NCI-H2107 treated with DMSO at 0.1 percent for 48 hours (cell line): ENCODE measurements at regions not wholly inside any gene's neighbourhood (a gene's known extent, or its start where the extent isn't known, plus 50 kb on each side); places are given as distances from the start of the nearest gene placed in this dataset.

Source experiments
- DNase-seq: peaks from one replicate; lab custom pipeline; 2025; ENCODE audit not compliant: unreplicated experiment; lab: John Stamatoyannopoulos, UW

DNA sequence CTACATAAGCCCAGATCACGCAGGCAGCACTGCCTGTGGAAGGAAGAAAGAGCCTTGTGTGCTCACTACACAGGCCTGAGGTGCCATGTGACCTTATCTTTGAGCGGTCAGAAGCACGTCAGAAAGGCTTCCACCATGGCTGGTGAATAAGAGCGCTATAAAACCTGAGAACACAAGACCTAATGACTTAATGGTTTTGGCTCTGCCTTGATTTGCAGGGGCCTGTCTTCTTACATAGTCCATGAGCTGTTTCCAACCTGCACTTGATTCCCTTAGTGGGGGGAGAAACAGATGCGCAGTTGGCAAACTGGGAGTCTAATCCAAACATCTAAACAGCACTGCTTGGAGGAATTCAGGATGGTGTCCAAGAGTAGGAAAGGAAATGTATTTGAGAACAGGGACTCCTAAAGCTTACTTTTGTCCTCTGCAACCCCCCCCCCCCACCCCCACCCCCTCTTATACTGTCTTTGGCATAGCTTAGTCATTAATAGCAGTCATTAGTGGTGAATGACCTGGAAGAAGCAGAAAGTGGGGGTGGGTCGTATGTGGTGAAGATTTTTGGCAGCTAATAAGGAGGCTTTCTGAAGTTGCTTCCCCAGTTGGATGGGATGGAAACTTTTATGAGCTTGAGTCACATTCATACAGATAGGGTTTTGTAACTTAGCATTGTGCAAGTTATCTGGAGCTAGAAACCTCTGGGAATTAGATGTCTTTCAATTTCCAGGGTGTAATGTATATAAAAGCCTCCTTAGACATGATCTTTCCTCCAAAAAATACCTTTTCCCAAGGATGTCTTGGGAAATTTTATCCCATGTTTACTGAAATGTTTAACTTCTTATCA lies 454.1 kb downstream of the MEIS1 start:
- DNase-seq: no peak

- DNase-seq: no peak
Measured at GRCh38 chr2:66889632-66889882, 454.6 kb downstream of the MEIS1 start.

DNA sequence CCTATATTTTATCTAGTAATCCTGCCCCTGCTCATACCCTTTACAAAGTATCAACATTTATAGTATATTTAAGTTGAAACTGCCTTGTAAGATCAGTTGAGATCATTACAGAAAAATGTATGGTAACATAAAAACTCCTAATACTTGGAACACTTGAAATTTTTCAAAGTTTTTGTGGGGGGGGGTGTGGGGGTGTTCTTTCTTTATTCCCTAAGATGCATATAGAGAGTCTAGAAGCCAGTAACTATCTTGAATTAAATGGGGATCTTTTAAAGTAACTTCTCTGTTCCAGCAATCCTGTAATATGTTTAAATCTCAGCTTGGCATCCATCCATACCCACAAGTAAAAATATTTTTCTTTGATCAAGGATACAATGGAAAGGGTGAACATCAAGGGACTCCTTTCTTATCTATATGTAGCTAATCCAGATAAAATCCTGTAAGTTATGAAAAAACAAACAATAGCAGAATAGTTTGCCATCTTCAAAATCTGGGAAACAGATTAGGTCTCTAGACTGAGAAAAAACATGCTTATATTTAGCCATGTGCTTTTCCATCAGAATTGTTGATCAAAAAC lies 455.3 kb downstream of the MEIS1 start:
- DNase-seq: no peak

DNA sequence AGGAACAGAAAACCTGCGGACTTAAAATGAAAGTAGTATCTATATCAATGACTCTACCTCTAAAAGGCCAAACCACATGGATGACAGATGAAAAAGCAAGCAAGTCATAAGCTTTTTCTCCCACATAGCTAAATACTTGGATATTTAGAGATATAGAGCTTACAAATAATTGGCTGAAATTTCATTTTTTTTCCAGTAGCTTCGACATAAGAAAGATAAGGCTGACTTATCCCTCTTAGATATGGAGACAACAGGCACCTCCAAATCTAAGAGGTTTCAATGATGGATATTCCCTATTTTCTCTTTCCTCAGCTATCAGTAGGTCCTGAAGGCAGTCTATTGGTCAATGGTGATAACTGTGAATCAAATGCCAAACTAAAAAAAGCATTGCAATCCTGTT lies 460.3 kb downstream of the MEIS1 start:
- DNase-seq: no peak

DNA sequence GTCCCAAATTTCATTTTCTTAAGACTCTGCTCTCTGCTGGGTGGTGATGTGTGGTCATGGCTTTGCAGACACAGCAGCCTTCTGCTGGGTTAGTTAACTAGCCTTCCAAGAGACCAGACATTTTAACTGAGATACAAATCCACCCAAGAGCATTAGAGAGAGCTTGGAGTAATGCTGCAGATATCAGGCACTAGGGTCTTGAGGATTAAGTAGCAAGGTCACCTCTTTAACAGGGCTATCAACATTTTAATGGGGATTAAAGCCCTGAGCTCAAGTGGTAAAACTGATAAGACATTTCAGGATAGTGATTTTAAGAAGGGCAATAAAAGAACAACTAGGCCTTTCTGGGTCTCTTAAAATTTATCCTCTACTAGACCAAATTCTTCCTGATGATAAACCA lies 461.2 kb downstream of the MEIS1 start:
- no peak for DNase-seq

- DNase-seq: no peak
Measured at GRCh38 chr2:66897181-66897580, 462.3 kb downstream of the MEIS1 start.

DNA sequence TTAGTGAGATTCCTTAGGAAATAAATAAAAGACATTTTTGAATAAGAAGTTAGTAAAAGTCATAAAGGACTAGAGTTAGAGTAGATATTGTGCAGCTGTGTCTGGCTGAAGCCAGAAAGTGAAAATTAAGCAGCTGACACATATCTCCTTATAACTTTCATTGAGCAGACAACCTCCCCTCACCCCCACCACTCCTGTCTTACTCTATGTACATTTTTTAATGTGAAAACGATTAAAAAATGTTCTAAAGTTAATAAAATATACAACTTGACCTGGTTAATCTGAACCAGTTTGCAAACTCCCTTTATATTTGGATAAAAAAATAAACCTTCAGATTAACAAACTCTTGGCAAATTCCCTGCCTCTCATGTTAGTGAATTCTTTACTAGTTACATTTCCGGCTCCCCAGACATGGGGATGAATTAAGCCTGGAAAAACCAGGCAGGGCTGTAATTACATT lies 462.8 kb downstream of the MEIS1 start:
- no peak for DNase-seq

DNA sequence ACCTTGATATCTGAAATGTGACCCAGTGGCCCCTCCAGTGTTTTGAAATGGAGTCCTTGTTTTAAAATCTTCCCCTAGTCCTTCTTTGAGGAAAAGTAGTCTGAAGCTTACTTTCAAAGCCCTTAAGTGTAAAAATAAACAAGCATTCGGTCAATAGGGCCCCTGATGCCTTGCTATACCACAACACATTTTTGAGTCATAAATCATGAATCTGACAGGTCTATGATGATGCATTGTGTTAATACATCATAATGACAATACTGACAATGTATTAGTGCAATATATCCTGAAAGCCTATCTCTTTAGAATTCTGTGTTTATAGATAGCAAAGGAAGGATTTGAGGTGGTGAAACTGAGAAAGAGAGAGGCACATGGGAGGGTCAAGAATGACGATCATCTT lies 464.2 kb downstream of the MEIS1 start:
- no peak for DNase-seq

DNA sequence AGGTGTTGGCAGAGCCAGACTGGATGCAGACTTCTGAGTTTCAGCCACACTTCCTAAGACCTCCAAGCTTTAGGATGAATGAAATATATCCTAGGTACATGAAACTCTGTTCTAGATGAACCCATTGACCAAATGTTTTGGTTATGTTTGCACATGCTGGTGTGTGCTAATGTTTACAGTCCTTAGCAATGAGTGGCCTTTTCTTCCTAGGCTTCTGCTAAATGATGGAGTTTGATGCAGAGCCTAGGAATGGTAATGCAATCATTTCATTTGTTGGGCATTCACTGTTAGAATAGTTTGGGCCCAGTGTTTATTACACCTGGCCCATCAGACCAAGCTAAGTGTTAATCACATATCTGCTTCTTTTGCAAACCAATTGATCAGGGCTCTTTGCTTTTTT lies 464.7 kb downstream of the MEIS1 start:
- DNase-seq: no peak

- DNase-seq: no peak
Measured at GRCh38 chr2:66901344-66901743, 466.4 kb downstream of the MEIS1 start.

DNA sequence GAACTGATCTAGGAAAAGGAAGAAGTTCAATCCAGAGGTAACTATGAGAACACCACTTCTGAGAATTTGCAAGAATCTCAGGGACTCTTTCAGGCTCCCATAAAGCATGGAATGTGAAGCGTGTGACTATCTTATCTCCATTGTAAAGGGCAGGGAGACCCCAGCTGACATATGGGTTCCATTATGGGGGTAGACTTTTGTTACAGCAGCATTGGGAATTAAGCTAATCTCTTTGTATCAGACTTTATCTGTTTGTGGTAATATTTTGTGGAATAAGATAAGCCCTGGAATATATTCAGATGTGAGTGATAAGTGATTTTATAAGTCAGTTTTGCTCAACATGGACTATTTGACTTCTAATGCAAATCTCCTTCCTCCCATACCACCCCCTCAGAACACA lies 468.3 kb downstream of the MEIS1 start:
- no peak for DNase-seq

GRCh38 chr2:66903745-66904465 lies 469.0 kb downstream of the MEIS1 start:
- DNase-seq: no peak

DNA sequence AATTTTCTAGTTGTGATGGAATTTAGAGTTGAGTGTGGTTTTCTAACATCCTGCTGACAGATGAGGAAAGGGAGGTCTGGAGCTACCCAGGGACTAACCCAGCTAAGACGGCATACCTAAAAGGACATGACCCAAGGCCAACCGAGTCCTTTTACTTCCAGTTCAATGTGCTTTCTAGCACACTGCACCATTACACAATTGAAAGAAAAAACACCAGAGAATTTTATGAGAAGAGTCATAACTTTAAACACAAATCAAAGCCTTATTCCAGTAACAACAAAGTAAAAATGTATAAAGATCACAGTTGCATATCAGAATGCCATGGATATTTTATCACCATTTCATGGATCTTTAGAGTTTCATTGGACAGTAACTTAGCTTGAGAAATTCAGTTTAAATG lies 480.3 kb downstream of the MEIS1 start:
- DNase-seq: no peak

GRCh38 chr2:66919286-66919685 lies 477.8 kb upstream of the ETAA1 start:
- no peak for DNase-seq

- no peak for DNase-seq
Measured at GRCh38 chr2:66920415-66920814, 476.7 kb upstream of the ETAA1 start.

DNA sequence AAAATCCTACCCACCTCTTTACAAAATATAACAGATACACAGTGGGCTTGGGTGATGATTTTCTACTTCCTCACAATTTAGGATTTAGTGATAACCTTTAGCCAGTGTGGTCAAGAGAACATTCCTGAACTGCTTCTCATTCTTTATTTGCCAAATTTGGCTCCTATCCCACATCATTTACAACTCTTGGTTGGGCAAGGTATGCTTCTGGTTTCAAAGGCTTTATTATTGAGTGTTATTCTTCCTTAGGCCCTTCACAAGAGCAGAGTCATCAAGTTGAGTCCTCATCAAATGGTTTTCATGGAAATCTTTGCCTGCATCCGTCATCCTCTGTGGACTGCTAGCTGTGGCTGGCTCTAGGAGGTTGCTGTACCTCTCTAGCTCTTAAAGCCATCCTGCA lies 472.0 kb upstream of the ETAA1 start:
- DNase-seq: no peak

GRCh38 chr2:66926594-66927112 lies 470.5 kb upstream of the ETAA1 start:
- DNase-seq: no peak

GRCh38 chr2:66929632-66930338 lies 467.3 kb upstream of the ETAA1 start:
- no peak for DNase-seq

- DNase-seq: no peak
Measured at GRCh38 chr2:66930339-66931220, 466.6 kb upstream of the ETAA1 start.

- DNase-seq: no peak
Measured at GRCh38 chr2:66938471-66938967, 458.6 kb upstream of the ETAA1 start.
